MM.1S (cell line): ENCODE measurements at regions not wholly inside any gene's neighbourhood (a gene's known extent, or its start where the extent isn't known, plus 50 kb on each side); places are given as distances from the start of the nearest gene placed in this dataset.

Source experiments
- EZH2 ChIP-seq: fragments of 300-600 bp; sonication (generic); optimal IDR thresholded peaks from 2 replicates; pipeline ENCODE3; 2017; ENCODE audit warnings: low read depth, mild to moderate bottlenecking, antibody characterized with exemption, low read length, mixed read lengths
- TF ChIP-seq, protein P1 (sequence below): fragments of 300-600 bp; sonication (generic); IDR thresholded peaks from 2 replicates; pipeline ENCODE4 v1.5.1; 2016; ENCODE audit warnings: antibody characterized with exemption, low read length, mixed read lengths

DNA sequence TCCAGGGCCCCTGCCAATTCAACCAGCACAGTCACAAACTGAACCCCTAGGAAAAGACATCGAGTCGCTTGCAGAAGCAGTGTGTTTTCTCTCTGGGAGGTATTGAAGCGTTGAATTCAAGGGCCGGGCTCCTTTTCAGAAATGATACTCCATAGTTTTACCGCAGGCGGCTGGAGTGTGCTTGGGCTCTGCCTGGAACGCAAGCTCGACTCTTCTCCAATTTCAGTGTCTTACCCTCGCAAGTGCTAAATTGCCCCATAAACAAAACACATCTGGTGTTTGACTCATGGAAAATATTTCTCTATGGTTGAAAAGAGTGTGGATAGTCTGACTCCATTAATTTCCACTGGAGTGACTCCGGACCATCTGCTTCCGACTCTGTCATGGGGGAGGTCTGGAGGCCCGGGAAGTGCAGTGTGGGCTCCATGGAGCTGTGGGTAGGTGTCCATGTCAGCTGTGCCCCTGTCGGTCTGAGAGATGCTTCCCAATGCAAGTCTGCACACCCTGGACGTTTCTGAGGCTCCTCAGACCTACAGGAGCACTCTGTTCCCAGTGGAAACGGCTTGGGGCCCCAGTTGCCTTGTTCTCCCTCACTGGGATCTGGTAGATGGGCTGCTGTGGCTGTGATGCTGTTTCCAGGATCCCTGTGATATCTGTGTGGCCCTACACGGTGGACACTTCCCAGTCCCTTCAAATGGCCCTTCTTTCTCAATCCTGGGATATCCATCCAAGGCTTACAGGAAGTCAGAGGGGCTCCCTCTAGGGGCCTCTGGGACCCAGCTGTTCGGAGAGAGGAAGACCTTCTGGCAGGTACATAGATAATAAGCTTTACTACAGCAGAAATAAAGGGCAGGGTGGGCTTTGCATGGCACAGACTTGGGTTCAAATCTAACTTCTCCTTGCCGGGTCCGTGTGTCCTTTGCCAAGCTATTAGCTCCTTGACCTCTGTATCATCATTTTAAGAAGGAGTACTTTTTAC, 119.8 kb upstream of the CDH13 start:
- TF ChIP-seq, protein P1, sequence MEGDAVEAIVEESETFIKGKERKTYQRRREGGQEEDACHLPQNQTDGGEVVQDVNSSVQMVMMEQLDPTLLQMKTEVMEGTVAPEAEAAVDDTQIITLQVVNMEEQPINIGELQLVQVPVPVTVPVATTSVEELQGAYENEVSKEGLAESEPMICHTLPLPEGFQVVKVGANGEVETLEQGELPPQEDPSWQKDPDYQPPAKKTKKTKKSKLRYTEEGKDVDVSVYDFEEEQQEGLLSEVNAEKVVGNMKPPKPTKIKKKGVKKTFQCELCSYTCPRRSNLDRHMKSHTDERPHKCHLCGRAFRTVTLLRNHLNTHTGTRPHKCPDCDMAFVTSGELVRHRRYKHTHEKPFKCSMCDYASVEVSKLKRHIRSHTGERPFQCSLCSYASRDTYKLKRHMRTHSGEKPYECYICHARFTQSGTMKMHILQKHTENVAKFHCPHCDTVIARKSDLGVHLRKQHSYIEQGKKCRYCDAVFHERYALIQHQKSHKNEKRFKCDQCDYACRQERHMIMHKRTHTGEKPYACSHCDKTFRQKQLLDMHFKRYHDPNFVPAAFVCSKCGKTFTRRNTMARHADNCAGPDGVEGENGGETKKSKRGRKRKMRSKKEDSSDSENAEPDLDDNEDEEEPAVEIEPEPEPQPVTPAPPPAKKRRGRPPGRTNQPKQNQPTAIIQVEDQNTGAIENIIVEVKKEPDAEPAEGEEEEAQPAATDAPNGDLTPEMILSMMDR: no peak
- no peak for TF ChIP-seq EZH2
